GM23248 (cell line): ENCODE measurements at regions not wholly inside any gene's neighbourhood (a gene's known extent, or its start where the extent isn't known, plus 50 kb on each side); places are given as distances from the start of the nearest gene placed in this dataset.

Experiments
- DNase-seq: peaks from one replicate; pipeline ENCODE4 v3.0.0-alpha.2; 2015
- H2AFZ ChIP-seq: fragments of 200-600 bp; sonication (generic); 2 replicates; pipeline ENCODE4 v1.6.1; 2016; ENCODE audit warnings: antibody characterized with exemption
- H3F3A ChIP-seq: fragments of 200-600 bp; sonication (generic); 2 replicates; pipeline ENCODE4 v1.6.1; 2016; ENCODE audit warnings: mild to moderate bottlenecking, antibody characterized with exemption, mixed run types; ENCODE audit not compliant: insufficient read depth
- H3K27ac ChIP-seq: fragments of 200-600 bp; sonication (generic); 2 replicates; pipeline ENCODE4 v1.5.1; 2016; ENCODE audit warnings: mild to moderate bottlenecking
- H3K27me3 ChIP-seq: fragments of 200-600 bp; sonication (generic); replicated peaks from 2 replicates; pipeline ENCODE4 v1.6.1; 2016; ENCODE audit warnings: mild to moderate bottlenecking; ENCODE audit not compliant: insufficient read depth
- H3K36me3 ChIP-seq: fragments of 200-600 bp; sonication (generic); 2 replicates; pipeline ENCODE4 v1.6.1; 2016; ENCODE audit warnings: low read depth, mild to moderate bottlenecking
- H3K4me1 ChIP-seq: fragments of 200-600 bp; sonication (generic); 2 replicates; pipeline ENCODE4 v1.6.1; 2016; ENCODE audit warnings: mild to moderate bottlenecking; ENCODE audit not compliant: insufficient read depth
- H3K4me2 ChIP-seq: fragments of 200-600 bp; sonication (generic); one replicate; pipeline ENCODE4 v1.6.1; 2016; ENCODE audit warnings: mild to moderate bottlenecking; ENCODE audit not compliant: unreplicated experiment
- H3K4me3 ChIP-seq: fragments of 200-600 bp; sonication (generic); 2 replicates; pipeline ENCODE4 v1.5.1; 2016; ENCODE audit warnings: mild to moderate bottlenecking
- H3K79me2 ChIP-seq: fragments of 200-600 bp; sonication (generic); 2 replicates; pipeline ENCODE4 v1.6.1; 2016; ENCODE audit warnings: mild to moderate bottlenecking; ENCODE audit not compliant: insufficient read depth
- H3K9ac ChIP-seq: fragments of 200-600 bp; sonication (generic); 2 replicates; pipeline ENCODE4 v1.6.1; 2016; ENCODE audit warnings: mild to moderate bottlenecking
- H3K9me2 ChIP-seq: fragments of 200-600 bp; sonication (generic); 2 replicates; pipeline ENCODE4 v1.6.1; 2016; ENCODE audit warnings: mixed run types, mild to moderate bottlenecking, moderate library complexity; ENCODE audit not compliant: insufficient read depth
- H3K9me3 ChIP-seq: fragments of 200-600 bp; sonication (generic); one replicate; pipeline ENCODE4 v1.6.1; 2017; ENCODE audit warnings: low read depth
- H4K20me1 ChIP-seq: fragments of 200-600 bp; sonication (generic); 2 replicates; pipeline ENCODE4 v1.6.0; 2016; ENCODE audit not compliant: insufficient read depth
- EZH2 ChIP-seq: fragments of 200-600 bp; sonication (generic); IDR thresholded peaks from 2 replicates; pipeline ENCODE4 v1.6.1; 2018; ENCODE audit warnings: antibody characterized with exemption, mild to moderate bottlenecking; ENCODE audit not compliant: insufficient read depth, poor library complexity, severe bottlenecking
- EZH2phosphoT487 ChIP-seq: fragments of 200-600 bp; sonication (generic); IDR thresholded peaks from 2 replicates; pipeline ENCODE4 v1.6.1; 2018; ENCODE audit warnings: antibody characterized with exemption, moderate library complexity, mild to moderate bottlenecking, low read depth; ENCODE audit not compliant: insufficient read depth
- WGBS, 2 experiments: methylation state at CpG; one replicate each; pipeline ENCODE4 v1.1.6; 2015 to 2017; ENCODE audit warnings: low lambda C conversion rate in 2 of 2, low coverage in 1 of 2; ENCODE audit errors: missing lambda C conversion rate in 2 of 2; 5-methylcytosine and 5-hydroxymethylcytosine counted together
- in situ Hi-C: fragments of 300-500 bp; cut with MboI; formaldehyde crosslinking; loops from 2 replicates; pipeline ENCODE4 v1.15.0; 2020

DNA sequence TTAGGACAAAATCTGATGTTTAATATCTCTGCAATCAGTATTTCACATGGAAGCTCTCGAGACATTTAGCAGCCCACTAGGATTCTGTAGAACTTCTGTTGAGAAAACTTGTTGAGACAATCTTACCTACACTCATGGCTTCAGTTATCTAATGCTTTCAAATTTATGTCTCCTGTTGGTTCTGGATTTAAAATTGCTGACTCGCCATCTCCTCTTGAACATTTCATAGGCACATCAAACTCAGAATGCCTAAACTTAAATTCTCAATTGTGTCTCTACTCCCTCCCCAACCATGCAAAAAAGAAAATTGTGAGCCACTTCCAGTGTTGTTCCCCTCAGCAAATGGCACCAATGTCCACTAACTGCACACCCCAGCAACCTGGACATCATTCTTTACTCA, 142.5 kb upstream of the AHI1 start:
- no peak for DNase-seq
- WGBS, 2 experiments: 58 to 83% methylated on average over 2 of the region's 2 CpGs
- Histone ChIP-seq H4K20me1 (no peaks in the 10 kb centered on the region), H2AFZ (no peak overlapping the region), H3F3A (no peaks in the 10 kb centered on the region), H3K4me2 (no peak overlapping the region), H3K9ac (no peak overlapping the region), H3K79me2 (no peaks in the 10 kb centered on the region), H3K9me3 (no peaks in the 10 kb centered on the region), H3K27ac (no peak overlapping the region), H3K9me2 (no peaks in the 10 kb centered on the region), H3K4me3 (no peak overlapping the region), H3K4me1 (no peaks in the 10 kb centered on the region), H3K36me3 (no peaks in the 10 kb centered on the region), H3K27me3 (no peaks in the 10 kb centered on the region)
- in situ Hi-C loops: no loop called here
- TF ChIP-seq EZH2: no peak
- TF ChIP-seq EZH2phosphoT487: no peak

DNA sequence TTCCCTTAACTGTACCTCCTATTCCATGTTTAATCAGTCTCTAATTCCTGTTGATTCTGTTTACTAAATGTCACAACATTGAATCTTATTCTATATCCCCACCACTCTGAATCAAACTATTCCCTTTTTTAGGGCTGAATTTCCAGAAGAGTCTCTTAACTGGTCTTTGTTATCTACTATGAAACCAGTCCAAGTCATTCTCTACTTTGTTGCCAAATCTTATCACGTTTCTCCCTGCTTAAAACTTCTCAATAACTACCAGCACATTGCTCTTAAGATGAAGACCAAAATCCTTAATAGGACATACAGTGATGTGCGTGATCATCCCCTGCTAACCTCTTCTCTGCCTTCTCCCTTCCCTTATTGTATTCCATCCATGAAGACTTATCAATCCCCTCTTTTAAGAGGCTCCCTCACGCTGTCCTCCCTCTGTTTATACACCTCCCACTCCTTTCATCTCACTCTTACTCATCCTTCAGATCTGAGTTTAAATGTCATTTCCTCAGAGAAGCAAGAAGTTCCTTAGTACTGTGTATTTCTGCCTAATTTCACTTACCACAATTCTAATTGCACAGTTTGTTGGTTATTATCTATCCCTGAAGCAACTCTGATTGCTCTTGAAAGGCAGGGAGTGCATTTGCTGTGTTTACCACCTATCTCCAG, 143.0 kb upstream of the AHI1 start:
- no peak overlapping the region for H3K4me2 ChIP-seq
- H3K36me3 ChIP-seq: no peaks in the 10 kb centered on the region
- no peaks in the 10 kb centered on the region for H4K20me1 ChIP-seq
- no peak for DNase-seq
- H3K27me3 ChIP-seq: no peaks in the 10 kb centered on the region
- no peaks in the 10 kb centered on the region for H3K4me1 ChIP-seq
- WGBS, 2 experiments: 78 to 81% methylated on average over 3 of the region's 3 CpGs
- TF ChIP-seq EZH2phosphoT487 (no peak), EZH2 (no peak)
- in situ Hi-C loops: no loop called here
- H3K79me2 ChIP-seq: no peaks in the 10 kb centered on the region
- no peaks in the 10 kb centered on the region for H3K9me3 ChIP-seq
- H3K27ac ChIP-seq: no peak overlapping the region
- no peak overlapping the region for H3K4me3 ChIP-seq
- no peaks in the 10 kb centered on the region for H3K9me2 ChIP-seq
- no peaks in the 10 kb centered on the region for H3F3A ChIP-seq
- H3K9ac ChIP-seq: no peak overlapping the region
- 0 out of 2 replicates have a peak overlapping the region, but pooled peaks have one; percentile 33 for H2AFZ ChIP-seq

DNA sequence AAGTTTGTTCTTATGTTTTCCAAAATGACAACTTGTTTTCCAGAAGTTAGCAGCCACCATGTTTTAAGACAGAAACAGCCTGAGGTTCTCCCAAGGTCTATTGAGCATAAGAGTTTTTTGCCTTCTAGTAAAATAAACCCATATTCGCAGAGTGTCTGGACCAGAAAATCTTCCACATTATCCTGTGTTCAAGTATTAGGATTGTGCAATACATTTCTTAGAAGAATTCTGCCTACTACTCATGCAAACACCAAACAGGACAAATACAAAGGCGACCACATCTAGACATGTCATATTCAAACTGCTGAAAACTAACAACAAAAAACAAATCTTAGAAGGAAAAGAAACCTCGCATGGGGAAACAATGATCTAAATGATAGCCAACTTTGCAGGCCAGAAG, 145.4 kb upstream of the AHI1 start:
- Histone ChIP-seq H4K20me1 (no peaks in the 10 kb centered on the region), H3K9ac (no peak overlapping the region), H3K4me1 (no peaks in the 10 kb centered on the region), H3K36me3 (no peaks in the 10 kb centered on the region), H3K27me3 (no peaks in the 10 kb centered on the region), H3F3A (no peaks in the 10 kb centered on the region), H3K4me3 (no peak overlapping the region), H3K27ac (no peak overlapping the region), H3K79me2 (no peaks in the 10 kb centered on the region), H3K4me2 (no peak overlapping the region), H3K9me2 (no peaks in the 10 kb centered on the region), H2AFZ (no peak overlapping the region), H3K9me3 (no peaks in the 10 kb centered on the region)
- 64% methylated on average over 3 of the region's 3 CpGs for WGBS, 2 experiments
- no peak for TF ChIP-seq EZH2phosphoT487
- in situ Hi-C loops: no loop called here
- no peak for DNase-seq

DNA sequence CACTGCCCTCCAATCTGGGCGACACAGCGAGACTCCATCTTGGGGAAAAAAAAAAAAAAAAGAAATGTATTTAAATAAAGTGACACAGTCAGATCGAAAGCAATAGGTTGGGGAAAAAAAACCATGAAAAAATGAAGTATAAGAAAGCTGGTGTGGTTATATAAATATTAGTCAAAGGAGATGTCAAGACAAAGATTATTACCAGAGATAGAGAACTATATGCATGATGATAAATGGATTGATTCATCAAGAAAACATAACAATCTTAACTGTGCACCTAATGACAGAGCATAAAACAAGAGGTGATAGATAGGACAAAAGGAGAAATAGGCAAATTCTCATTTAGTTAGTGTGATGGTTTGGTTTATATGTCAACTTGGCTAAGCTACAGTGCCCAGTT, 146.9 kb upstream of the AHI1 start:
- DNase-seq: no peak
- no peaks in the 10 kb centered on the region for H3K9me3 ChIP-seq
- H3K79me2 ChIP-seq: no peaks in the 10 kb centered on the region
- no peak overlapping the region for H3K9ac ChIP-seq
- in situ Hi-C loops: no loop called here
- no peak for TF ChIP-seq EZH2phosphoT487
- TF ChIP-seq EZH2: no peak
- no peaks in the 10 kb centered on the region for H3F3A ChIP-seq
- no peaks in the 10 kb centered on the region for H3K27me3 ChIP-seq
- WGBS, 2 experiments: 79 to 94% methylated on average over 3 of the region's 3 CpGs
- no peak overlapping the region for H2AFZ ChIP-seq
- H3K36me3 ChIP-seq: no peaks in the 10 kb centered on the region
- H4K20me1 ChIP-seq: no peaks in the 10 kb centered on the region
- no peak overlapping the region for H3K4me2 ChIP-seq
- no peaks in the 10 kb centered on the region for H3K4me1 ChIP-seq
- no peaks in the 10 kb centered on the region for H3K9me2 ChIP-seq
- H3K27ac ChIP-seq: no peak overlapping the region
- H3K4me3 ChIP-seq: no peak overlapping the region

DNA sequence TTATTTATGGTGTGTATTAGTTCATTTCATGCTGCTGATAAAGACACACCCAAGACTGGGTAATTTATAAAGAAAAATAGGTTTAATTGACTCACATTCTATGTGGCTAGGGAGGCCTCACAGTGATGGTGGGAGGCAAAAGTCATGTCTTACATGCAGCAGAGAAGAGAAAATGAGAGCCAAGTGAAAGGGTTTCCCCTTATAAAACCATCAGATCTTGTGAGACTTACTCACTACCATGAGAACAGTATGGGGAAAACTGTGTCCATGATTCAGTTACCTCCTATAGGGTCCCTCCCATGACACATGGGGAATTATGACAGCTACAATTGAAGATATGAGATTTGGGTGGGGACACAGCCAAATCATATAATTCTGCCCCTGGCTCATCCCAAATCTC, 150.0 kb upstream of the AHI1 start:
- no peaks in the 10 kb centered on the region for H3F3A ChIP-seq
- no peaks in the 10 kb centered on the region for H3K4me1 ChIP-seq
- DNase-seq: no peak
- H3K9ac ChIP-seq: no peak overlapping the region
- no peaks in the 10 kb centered on the region for H3K79me2 ChIP-seq
- TF ChIP-seq EZH2 (no peak), EZH2phosphoT487 (no peak)
- no peaks in the 10 kb centered on the region for H3K9me3 ChIP-seq
- in situ Hi-C loops: no loop called here
- H2AFZ ChIP-seq: no peak overlapping the region
- no peak overlapping the region for H3K4me2 ChIP-seq
- no peaks in the 10 kb centered on the region for H4K20me1 ChIP-seq
- H3K27me3 ChIP-seq: no peaks in the 10 kb centered on the region
- H3K36me3 ChIP-seq: no peaks in the 10 kb centered on the region
- no peak overlapping the region for H3K4me3 ChIP-seq
- no peaks in the 10 kb centered on the region for H3K9me2 ChIP-seq
- no peak overlapping the region for H3K27ac ChIP-seq
